ENCODE measurements at regions not wholly inside any gene's neighbourhood (a gene's known extent, or its start where the extent isn't known, plus 50 kb on each side); places are given as distances from the start of the nearest gene placed in this dataset.

DNA sequence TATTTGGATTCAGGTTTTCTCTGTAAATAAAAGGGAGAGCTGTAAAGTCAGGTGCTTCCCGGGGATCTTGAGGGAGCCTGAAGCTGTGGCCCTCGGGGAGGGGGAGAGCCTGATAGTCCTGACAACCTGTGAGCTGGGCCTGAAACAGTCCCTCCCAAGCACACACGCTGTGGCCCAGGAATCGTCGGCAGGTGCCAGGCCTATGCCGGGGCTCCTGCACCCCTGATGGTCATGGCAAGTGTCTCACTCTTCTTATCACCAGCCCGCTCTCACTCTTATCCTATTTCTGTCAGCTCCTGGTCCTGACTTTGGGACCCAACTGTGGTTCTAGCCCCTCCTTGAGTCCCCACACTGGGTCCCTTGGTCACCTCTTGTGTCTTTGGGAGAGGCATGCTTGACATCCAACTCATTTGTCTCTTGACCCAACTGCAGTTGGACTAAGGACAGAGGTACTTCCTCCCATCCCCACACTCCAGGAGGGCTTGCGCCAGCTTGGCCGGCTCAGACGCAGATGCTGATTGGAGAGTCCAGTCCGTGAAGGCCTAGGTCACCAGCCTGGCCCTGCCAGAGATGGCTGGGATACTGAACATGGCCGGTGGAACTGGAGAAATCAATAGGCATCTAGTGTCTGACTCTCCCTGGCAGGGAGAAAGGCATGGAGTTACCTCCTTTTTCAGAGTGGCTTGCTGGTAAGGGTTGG, 170.5 kb upstream of the WSCD1 start:
- no peak overlapping the region for H3K27ac ChIP-seq
- H3K4me3 ChIP-seq (ENCODE audit: low read depth, low read length), result no peak overlapping the region
- no peaks in the 10 kb centered on the region for H3K27me3 ChIP-seq (replicated peaks)
- in situ Hi-C loops (cut with HindIII; ENCODE audit: low pct_ligation_motif_present, low sequenced_read_pairs), result no loop called here
- H3K36me3 ChIP-seq (replicated peaks), result no peaks in the 10 kb centered on the region
- DNase-seq, result no peak
- TF ChIP-seq, protein P1, sequence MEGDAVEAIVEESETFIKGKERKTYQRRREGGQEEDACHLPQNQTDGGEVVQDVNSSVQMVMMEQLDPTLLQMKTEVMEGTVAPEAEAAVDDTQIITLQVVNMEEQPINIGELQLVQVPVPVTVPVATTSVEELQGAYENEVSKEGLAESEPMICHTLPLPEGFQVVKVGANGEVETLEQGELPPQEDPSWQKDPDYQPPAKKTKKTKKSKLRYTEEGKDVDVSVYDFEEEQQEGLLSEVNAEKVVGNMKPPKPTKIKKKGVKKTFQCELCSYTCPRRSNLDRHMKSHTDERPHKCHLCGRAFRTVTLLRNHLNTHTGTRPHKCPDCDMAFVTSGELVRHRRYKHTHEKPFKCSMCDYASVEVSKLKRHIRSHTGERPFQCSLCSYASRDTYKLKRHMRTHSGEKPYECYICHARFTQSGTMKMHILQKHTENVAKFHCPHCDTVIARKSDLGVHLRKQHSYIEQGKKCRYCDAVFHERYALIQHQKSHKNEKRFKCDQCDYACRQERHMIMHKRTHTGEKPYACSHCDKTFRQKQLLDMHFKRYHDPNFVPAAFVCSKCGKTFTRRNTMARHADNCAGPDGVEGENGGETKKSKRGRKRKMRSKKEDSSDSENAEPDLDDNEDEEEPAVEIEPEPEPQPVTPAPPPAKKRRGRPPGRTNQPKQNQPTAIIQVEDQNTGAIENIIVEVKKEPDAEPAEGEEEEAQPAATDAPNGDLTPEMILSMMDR (IDR thresholded peaks at IDR 0.05; ENCODE audit: low read depth, low read length, missing control alignments), result no peak

DNA sequence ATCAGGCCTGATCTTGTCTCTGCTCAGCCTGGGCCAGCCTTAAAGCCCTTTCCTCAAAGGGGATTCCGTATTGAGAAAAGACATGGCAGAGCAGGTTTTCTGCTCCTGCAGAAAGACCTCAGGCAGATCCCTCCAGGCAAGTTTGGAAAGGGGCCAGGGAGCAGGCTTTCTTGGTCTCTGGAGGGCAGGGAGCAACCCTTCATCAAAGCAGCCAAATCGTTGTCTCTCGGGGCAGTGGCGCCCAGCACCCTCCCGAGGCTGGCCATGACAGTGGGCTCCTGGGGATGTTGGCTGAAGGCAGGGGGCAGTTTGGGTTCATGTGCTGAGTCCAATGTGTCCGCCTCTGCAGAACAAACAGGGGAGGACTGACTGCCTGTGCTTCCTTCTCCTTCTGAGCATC, 168.4 kb upstream of the WSCD1 start:
- DNase-seq, result no peak
- in situ Hi-C loops (cut with HindIII; ENCODE audit: low pct_ligation_motif_present, low sequenced_read_pairs), result no loop called here
- Histone ChIP-seq H3K27me3 (replicated peaks) (no peaks in the 10 kb centered on the region), H3K27ac (no peak overlapping the region), H3K36me3 (replicated peaks) (no peaks in the 10 kb centered on the region), H3K4me3 (ENCODE audit: low read depth, low read length) (no peak overlapping the region)
- TF ChIP-seq, protein P1 (IDR thresholded peaks at IDR 0.05; ENCODE audit: low read depth, low read length, missing control alignments), result no peak

DNA sequence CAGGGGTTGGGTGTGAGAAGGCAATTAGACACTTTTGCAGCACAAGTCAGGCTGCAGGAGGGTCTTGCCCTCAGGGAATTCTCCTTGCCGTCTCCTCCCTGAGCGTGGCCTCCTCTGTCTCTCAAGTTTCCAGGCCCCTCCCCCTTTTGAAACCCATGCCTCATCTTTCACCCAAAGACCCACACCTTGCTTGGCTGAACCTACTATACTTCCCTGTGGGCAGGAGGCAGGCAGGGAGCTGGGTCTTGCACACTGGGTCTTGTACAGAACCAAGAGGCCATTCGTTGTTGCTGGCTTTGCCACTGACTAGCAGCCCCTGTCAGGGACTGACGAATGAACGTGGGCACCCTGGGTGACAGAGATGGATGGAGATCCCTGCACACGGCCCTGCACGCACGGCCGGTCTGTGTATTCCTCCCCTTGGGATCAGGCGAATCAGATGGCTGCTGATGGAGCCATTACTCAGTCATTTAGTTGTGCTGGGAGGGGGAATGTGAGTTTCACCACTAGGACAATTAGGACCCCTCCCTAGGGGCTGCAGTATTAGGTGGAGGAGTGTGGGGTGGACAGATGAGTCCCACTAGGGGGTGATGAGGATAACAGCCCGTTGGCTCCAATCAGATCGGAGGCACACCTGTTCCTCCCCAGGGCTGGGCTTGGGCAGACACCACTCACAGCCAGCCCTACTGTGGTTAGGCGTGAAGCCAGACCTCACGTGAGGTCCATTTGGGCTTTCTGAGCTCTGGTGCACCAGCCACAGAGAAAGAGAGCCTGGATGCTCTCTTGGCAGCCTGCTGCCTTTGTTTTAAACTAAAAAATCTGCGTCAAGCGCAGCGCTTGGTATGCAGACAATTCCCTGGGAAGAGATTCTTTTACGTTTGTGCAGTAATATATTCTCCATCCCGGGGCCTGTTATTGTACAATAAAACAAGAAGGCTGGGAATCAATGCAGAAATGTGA, 167.7 kb upstream of the WSCD1 start:
- Histone ChIP-seq H3K36me3 (replicated peaks) (no peaks in the 10 kb centered on the region), H3K4me3 (ENCODE audit: low read depth, low read length) (no peak overlapping the region), H3K27me3 (replicated peaks) (no peaks in the 10 kb centered on the region), H3K27ac (no peak overlapping the region)
- in situ Hi-C loops (cut with HindIII; ENCODE audit: low pct_ligation_motif_present, low sequenced_read_pairs), result no loop called here
- TF ChIP-seq, protein P1 (IDR thresholded peaks at IDR 0.05; ENCODE audit: low read depth, low read length, missing control alignments), result no peak
- no peak for DNase-seq

DNA sequence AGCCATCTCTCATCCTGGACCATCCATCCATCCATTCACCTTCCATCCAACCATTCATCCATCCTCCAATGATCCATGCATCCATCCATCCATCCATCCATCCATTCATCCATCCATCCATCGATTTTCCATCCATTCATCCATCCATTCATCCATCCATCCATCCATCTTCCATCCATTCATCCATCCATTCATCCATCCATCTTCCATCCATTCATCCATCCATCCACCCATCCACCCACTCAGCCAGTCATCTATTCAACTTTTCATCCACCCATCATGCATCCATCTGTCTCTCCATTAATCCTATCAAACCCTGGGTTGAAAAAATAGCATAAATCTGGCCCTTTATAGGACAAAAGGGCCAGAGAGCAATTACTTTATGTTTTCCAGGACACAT, 158.3 kb upstream of the WSCD1 start:
- in situ Hi-C loops (cut with HindIII; ENCODE audit: low pct_ligation_motif_present, low sequenced_read_pairs), result no loop called here
- Histone ChIP-seq H3K4me3 (ENCODE audit: low read depth, low read length) (no peak overlapping the region), H3K36me3 (replicated peaks) (no peaks in the 10 kb centered on the region), H3K27ac (no peak overlapping the region), H3K27me3 (replicated peaks) (no peaks in the 10 kb centered on the region)
- no peak for DNase-seq
- TF ChIP-seq, protein P1 (IDR thresholded peaks at IDR 0.05; ENCODE audit: low read depth, low read length, missing control alignments), result no peak

DNA sequence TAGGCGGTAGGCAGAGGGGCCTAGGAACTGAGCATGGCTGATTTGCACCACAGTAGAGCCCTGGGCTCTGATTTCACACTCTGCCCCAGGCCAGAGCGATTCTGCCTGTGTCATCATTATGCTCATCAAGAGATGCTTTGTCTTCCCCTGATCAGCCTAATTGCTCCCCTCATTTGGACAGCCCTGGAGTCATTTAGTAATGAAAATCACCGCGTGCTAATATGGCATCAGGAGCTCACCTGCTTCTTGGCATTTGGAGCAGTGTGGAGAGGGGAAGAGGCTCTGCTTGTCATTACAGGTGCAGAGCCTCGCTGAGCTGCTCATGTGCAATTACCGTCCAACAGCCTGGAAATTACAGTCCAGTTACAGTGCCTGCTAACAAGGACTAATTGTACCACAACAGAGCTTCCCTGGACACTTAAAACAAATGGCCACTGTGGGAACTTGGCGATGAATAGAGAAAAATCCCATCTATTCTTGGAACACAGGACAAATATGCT, 157.1 kb upstream of the WSCD1 start:
- no peak for DNase-seq
- Histone ChIP-seq H3K4me3 (ENCODE audit: low read depth, low read length) (no peak overlapping the region), H3K27ac (no peak overlapping the region), H3K36me3 (replicated peaks) (no peaks in the 10 kb centered on the region), H3K27me3 (replicated peaks) (no peaks in the 10 kb centered on the region)
- in situ Hi-C loops (cut with HindIII; ENCODE audit: low pct_ligation_motif_present, low sequenced_read_pairs), result no loop called here
- TF ChIP-seq, protein P1 (IDR thresholded peaks at IDR 0.05; ENCODE audit: low read depth, low read length, missing control alignments), result no peak
